ENCODE measurements at regions not wholly inside any gene's neighbourhood (a gene's known extent, or its start where the extent isn't known, plus 50 kb on each side); places are given as distances from the start of the nearest gene placed in this dataset.
A peak's percentile ranks its signal among the peaks of the same experiment; 100 is the strongest.

DNA sequence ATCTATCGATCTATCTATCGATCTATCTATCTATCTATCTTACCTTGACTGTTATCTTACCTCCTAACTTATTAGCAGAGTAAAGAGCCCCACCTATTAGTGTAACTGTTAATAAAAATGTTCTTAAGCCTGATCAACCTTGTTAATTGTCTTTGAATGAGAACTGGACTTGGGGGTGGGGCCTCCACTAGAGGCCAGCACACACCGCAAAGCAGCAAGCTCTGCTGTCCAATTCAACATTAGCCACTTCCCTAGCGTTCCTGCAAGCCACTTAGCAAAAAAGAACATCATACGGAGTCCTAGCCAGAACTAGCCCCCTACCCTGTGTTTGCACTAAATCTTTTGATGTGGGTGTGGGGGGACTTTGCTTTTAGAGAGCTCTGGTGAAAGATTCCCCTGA lies 515.8 kb downstream of the KDM4C start:
- TF ChIP-seq CTCF (IDR thresholded peaks at IDR 0.05; ENCODE audit: control insufficient read depth, insufficient read depth, low read depth, low read length, missing control alignments), result peak; percentile 60
- DNase-seq (ENCODE audit: low read depth), result peak; percentile 1
- H3K4me3 ChIP-seq (ENCODE audit: control insufficient read depth, low read depth, low read length), result no peak overlapping the region

DNA sequence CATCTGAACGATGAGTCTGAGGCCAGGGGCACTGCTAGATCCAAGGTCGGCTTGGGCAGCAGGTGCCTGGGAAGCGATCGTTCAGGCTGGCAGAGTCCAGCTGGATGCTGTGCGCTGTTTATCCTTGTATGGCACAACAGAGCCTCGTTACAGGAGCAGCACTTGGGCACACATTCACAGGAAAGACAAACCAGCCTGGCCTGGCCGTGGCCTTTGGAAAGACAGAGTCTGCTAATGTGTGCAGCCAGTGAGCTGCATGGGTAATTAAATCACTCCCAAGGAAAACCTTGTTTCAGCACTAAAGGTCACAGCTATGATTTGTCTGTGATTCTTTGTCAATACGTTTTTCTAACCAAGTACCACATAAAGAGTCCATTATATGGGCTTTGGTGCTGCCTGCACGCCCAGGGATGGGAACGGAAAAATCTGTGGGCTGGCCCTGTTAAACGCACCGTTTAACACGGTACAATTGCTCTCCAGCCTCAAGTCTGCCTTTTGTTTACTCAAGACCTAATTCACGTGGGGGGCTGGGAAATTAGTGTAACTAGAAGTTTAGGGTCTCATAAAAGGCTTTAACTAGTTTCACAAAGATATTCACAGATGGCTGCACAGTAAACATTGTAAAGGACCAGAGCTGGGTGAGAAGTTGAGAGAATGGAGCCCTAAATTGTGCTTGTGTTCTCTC lies 509.3 kb downstream of the KDM4C start:
- H3K4me3 ChIP-seq (ENCODE audit: control insufficient read depth, low read depth, low read length), result no peak overlapping the region
- TF ChIP-seq CTCF (IDR thresholded peaks at IDR 0.05; ENCODE audit: control insufficient read depth, insufficient read depth, low read depth, low read length, missing control alignments), result no peak
- DNase-seq (ENCODE audit: low read depth), result no peak

DNA sequence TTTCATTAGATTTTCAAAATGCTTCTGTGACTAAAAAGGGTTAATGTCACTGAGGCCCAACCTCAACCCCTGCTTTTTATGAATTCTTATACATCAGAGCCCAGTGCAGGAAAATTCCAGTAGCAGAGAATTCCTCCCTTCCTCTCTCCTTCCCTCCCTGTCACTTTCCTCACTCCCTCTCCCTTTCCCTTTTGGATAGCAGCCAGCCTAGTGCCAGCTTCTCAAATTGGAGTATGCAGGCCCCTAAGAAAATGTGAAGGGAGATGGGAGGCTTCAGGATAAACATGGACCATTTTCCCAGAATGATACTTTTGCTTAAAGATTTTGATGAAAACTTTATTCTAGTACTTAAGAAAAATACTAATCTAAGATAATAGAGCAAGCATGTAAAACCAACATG lies 507.4 kb downstream of the KDM4C start:
- no peak for TF ChIP-seq CTCF (IDR thresholded peaks at IDR 0.05; ENCODE audit: control insufficient read depth, insufficient read depth, low read depth, low read length, missing control alignments)
- no peak overlapping the region for H3K4me3 ChIP-seq (ENCODE audit: control insufficient read depth, low read depth, low read length)
- no peak for DNase-seq (ENCODE audit: low read depth)

DNA sequence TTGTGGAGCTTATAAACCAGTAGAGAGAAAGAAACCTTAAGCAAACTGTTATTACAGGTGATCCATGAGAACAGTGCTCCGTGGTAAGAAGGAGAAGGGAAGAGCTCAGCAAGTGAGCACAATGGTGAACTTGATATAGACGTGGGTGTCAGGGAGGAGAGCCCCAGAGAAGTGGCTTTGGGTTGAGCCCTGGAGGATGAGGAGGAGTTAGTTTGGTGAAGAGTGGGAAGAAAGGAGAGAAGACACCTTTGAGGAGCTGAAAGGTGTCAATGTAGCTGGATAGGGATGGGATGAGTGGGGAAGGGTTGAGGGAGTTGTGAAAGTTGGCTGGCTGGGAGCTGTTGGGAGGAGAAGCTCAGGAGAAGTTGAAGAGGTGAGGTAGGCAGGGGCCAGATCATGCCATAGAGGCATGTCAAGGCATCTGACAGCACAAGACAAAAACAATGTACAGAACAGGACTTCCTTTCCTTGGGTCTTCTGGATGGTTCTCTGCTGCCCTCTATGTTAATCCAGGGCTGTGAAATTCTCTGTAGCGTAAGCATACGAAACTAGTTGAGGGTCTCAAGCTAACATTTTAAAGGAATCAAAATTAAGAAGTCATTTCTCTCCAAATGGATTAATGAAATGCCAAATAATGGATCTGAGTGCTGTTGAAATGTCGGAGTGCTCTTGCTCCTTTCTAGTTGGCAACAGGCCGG lies 501.9 kb downstream of the KDM4C start:
- DNase-seq (ENCODE audit: low read depth), result no peak
- no peak overlapping the region for H3K4me3 ChIP-seq (ENCODE audit: control insufficient read depth, low read depth, low read length)
- TF ChIP-seq CTCF (IDR thresholded peaks at IDR 0.05; ENCODE audit: control insufficient read depth, insufficient read depth, low read depth, low read length, missing control alignments), result no peak

GRCh38 chr9:7258688-7259396 lies 501.1 kb downstream of the KDM4C start:
- no peak overlapping the region for H3K4me3 ChIP-seq (ENCODE audit: control insufficient read depth, low read depth, low read length)
- TF ChIP-seq CTCF (IDR thresholded peaks at IDR 0.05; ENCODE audit: control insufficient read depth, insufficient read depth, low read depth, low read length, missing control alignments), result no peak
- DNase-seq (ENCODE audit: low read depth), result no peak

DNA sequence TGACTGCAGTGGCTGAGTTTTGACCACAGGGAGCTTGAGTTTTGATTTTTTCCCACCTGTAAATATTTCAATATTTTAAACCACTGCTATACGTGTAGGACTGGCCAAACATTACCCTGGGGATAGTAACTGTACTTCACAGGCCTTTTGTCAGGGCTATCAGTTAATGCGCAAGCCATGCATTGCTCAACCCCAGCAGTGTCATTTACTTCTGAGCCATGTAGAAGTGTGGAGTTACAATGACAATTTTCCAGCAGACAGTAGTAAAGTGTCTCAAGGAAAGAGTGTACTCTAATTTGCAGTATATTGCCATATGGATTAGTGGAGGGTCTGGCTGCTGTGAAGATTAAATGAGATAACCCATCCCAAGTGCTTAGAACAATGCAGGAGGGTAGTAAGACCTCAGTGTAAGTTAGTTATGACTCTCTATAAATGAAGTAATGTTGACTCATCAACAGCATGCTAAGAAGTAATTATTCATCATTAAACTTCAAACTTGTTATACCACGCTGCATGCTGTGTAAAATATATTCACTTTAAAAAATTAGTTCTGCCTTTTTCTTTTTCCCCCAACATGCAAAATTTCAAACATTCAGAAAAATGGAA lies 489.2 kb downstream of the KDM4C start:
- H3K4me3 ChIP-seq (ENCODE audit: control insufficient read depth, low read depth, low read length), result no peak overlapping the region
- TF ChIP-seq CTCF (IDR thresholded peaks at IDR 0.05; ENCODE audit: control insufficient read depth, insufficient read depth, low read depth, low read length, missing control alignments), result no peak
- DNase-seq (ENCODE audit: low read depth), result no peak
